ENCODE measurements at regions not wholly inside any gene's neighbourhood (a gene's known extent, or its start where the extent isn't known, plus 50 kb on each side); places are given as distances from the start of the nearest gene placed in this dataset.

DNA sequence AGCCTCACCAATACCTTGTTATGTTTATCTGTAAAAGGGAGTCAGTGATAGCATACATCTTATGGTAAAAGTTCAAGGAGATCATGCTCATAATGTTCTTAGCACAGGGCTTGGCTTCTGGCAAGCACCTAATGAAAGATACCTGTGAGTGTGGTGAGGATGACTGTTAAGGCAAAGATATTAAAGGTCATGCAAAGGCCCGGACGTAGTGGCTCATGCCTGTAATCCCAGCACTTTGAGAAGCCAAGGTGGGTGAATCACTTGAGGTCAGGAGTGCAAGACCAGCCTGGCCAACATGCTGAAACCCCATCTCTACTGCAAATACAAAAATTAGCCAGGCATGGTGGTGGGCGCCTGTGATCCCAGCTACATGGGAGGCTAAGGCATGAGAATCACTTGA is 425.9 kb upstream of the TBX3 start (continued):
- TF ChIP-seq JUND (IDR thresholded peaks at IDR 0.05; ENCODE audit: low read length) (no peak), KDM1A (IDR thresholded peaks at IDR 0.05; ENCODE audit: borderline replicate concordance, low read length) (no peak), CHD2 (IDR thresholded peaks at IDR 0.05; ENCODE audit: low read length) (no peak), YY1 (IDR thresholded peaks at IDR 0.05; ENCODE audit: low read depth, low read length) (no peak), TEAD4 (IDR thresholded peaks at IDR 0.05; ENCODE audit: low read depth, low read length) (no peak), CTCF (IDR thresholded peaks at IDR 0.05; ENCODE audit: control extremely low read depth in 1 of 3, insufficient read depth in 1 of 3, low read depth in 1 of 3, low read length in 3 of 3) (no peak)

Measured in H1 (cell line).